Daoy (cell line): ENCODE measurements at regions not wholly inside any gene's neighbourhood (a gene's known extent, or its start where the extent isn't known, plus 50 kb on each side); places are given as distances from the start of the nearest gene placed in this dataset.
"Not testable (repeated sequence)": the region's sequence is repeated elsewhere in the genome, so short reads cannot be mapped to it uniquely, and the experiment has no call there.

ENCODE experiments used
- DNase-seq: peaks from one replicate; pipeline ENCODE4 v3.0.0-alpha.2; 2015; ENCODE audit warnings: low read depth

DNA sequence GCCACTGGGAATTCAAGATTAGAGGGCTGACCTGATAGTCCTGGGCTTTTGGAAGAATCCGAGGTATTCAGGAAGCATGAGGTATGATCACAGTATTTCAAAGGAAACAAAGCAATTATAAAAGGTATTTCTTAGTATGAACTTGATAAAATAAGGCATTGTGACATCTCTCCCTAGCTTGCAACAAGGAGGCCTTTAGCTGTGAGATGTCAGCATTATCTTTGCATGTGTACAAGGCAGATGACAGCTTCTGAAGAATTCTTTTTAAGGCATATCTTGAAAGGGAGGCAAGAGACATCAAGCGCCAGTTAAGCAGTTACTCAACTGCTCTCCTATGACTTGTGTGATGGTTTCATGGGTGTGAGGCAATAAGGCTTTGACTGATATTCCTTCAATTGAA lies 1123.7 kb downstream of the PLA2G4A start:
- DNase-seq: no peak

DNA sequence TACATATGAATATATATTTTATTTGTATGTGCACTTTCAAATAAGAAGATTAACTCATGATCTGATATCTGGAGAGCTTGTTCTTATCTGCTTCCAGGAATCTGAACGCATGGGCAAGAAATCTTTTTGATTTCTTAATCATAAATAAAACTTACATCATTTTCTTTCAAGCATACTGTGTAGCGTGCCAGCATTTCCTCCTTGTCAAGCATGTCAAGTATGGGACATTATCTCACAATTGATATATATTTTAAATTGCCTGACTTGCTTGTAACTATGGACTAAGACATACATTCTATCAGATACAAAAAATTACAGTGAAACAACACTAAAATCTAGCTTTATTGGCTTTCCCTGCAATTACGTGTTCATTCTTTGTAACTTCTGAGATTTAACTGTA lies 1128.2 kb downstream of the PLA2G4A start:
- no peak for DNase-seq

DNA sequence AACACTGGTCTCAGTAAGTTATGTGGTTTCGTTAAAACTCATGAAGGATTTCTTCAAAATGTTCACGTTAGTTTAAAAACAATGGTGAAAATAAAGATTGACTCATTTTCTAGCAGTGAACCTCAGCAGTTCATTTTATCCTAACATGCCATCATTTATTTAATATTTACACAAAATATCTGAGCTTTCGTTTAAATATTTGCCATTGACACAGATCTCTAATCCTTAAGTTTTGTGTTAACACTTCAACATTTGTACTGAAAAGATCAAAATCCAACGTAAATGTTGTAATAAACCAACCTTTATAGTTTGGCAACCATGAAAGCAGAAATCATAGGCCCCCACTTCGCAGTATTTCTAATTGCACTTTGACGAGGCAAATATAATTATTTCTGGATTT lies 1129.5 kb downstream of the PLA2G4A start:
- DNase-seq: no peak

DNA sequence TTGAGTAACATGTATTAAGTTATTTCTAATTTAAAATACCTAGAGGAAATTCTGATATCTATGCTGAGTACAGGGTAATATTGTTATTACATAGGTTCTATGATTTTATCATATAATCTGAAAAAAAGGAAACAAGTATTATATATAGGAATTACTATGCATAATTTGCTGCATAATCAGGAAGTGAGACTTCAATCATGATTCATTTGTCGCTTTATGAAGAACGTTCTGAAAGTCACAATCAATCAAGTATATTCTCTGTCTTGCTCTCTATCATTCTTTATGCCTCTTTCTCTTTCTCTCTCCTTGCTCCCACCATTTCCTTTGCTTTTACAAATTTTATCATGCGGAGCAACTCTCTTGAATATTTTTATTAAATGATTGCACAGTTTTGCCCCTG lies 1130.3 kb downstream of the PLA2G4A start:
- no peak for DNase-seq

DNA sequence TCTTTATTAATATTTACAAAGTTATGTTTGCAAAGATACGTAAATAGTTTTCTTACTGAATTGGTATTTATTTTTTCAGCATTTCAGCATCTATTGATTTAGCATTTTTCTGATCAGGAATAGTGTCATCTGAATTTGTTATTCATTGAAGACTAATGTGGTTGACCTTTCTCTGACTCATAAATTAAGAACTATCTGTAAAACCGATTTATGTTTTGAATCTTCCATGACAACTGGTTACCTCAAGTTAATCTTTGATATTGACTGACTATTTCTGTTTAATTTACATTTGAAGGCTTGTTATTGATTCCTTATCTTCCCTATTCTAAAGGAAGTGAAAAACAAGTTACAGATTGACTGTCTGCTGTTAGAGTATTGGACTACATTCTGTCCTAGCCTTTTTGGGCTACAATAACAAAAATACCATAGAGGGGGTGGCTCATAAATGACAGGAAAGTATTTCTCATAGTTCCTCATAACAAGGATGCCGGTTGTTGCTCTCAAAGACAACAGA lies 1131.4 kb downstream of the PLA2G4A start:
- no peak for DNase-seq

DNA sequence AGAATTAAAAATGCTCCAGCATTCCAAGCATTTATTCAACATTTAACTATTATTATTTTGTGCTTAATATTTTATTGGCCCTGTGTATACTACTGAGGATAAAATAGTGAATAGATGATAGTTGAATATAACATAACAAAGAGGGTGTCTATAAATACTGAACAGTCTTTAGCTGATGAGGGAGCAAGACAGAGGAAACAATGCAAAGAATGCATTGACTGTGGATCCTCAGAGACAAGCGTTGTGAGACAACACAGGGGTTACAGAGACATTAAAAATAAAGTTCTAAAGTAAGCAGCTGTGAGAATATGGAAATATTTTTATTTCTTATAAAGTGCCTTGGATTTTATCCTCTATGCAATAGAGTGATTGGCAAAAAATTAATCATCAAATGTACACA lies 1133.1 kb downstream of the PLA2G4A start:
- DNase-seq: no peak

DNA sequence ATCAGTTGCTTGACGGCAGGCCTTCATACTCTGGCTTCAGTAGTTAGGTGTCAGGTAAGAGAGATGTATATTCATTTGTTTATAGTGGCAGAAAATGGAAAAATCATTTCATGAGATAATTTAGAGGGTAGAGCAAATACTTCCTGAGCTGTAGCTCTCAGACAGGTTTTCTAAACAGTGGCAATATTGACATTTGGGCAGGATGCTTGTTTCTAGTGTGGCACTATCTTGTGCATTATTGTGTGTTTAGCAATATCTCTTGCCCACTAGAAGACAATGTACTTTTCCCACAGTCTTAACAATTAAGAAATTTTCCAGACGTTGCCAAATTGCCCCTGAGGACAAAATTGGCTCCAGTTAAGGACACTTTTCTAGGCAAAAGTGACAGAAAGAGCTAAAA lies 1143.1 kb downstream of the PLA2G4A start:
- DNase-seq: no peak

DNA sequence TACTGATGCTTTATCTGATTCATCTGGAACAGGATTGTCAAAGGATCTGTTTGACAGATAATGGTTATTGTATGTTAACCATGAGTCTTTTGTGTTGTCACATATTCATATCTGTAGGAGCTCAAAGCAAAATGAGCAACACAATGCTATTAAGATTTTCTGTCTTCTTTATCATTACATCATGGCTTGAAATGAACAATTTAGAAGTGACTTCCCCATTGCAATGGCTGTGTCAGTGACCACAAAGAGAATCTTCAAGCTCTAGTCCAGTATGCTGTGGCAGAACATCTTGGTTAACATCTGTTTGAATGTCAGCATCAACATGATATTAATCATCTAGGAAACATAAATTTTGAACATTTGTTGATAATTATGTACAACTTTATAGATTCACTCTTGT lies 1148.5 kb downstream of the PLA2G4A start:
- no peak for DNase-seq

DNA sequence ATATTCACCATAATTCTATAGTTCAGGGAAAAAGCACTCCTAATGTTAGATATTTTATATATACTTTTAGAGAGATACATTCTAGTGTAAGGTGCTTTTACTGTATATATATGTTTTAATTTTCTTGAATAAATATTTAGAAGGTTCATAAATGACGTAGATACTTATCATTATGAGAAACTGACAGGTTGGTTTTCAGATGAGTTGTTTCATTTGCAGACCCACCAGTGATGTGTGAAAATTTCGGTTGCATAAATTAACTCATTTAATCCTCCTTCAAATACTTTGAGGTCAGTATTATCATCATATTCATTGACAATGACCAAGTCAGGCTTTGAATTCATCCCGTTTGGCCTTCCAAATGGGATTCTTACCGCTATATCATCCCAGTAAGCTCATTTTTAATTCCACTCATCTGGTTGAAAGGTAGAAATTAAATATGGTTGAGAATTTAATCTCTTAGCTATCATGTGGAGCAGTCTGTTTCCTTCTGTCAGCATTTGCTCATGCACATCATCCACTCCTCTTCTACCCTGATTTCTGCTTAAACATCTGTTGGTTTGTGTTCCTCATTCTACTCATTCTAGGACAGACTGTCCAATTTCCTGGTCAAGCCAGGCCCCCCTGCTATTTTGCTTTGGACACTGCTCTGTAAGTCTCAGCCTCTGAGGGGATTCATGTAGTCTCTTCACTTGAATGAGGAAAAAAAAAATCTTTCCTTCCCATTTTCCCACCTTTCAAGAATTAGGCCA lies 1156.6 kb downstream of the PLA2G4A start:
- DNase-seq: no peak

DNA sequence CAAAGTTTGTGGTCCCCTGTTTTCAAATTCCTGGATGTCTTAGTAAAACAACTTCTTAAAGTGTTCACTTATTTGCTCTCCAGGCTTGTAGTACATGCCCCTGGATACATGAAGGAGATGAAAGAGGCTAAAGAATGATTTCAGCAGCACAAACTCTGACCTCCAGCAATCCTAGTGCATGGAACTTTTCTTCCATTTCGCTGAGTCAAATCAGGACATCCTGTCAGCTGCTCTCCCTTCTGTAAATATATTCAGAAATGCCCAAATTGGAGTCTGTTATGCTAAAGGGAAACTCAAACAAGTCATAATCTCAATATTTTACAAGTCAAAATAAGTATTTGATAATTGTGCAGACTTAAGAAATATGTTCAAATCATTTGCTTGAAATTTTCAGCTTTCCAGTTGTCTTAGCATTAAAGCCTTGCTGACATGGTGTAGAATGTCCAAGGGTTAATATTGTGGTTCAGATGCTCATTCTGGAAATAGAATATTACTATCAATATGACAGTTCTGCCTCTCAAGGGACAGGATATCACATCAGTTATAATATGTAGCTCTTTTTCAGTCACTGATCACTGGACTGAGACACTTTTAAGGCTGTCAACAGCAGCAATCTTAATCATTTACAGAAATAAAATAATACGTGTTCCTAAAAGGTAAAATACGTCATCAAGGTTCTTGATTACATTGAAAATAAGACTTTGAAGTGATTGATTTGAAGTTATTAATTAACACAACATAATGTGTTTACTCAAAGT lies 1157.3 kb downstream of the PLA2G4A start:
- DNase-seq: no peak

DNA sequence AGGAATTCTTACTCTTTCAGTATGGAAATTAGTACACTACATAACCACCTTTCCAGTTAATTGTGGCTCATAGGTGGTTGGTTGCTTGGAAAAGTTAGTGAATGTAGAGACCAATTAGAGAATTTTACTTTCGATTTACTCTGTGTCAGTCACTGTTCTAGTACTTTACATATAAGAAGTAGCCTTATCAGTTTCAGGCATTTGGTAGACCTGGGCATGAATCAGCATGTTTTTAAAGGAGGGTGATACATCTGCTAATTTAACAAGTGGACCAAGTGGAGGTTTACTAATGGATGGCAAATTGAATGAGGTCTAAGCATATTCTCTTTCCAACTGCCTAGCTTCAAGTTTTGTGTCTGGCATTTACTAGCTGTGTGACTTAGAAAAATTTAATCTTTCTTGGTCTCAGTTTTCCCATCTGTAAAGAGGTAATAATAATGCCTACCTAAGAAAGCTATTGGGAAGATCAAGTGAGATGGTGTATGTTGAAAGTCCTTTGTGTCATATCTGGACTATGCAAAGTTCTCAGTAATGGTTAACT lies 1158.6 kb downstream of the PLA2G4A start:
- DNase-seq: no peak

DNA sequence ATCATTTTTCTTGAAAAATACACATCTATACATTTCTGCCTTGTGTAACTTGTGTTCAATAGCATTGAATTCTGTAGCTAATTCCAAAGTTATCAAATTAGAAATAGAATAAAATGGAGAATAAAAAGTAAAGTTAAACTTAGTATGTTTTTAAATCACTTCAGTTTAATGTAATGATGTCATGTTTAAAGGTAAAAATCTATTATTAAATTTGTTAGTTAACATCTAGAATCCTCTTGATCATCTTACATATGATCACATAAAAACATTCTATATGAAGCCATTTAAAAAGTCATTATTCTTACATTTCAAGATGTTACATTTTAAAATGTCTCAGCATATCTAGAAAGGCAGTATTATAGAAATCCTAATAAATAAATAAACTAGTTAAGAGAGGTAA lies 1163.2 kb downstream of the PLA2G4A start:
- no peak for DNase-seq

DNA sequence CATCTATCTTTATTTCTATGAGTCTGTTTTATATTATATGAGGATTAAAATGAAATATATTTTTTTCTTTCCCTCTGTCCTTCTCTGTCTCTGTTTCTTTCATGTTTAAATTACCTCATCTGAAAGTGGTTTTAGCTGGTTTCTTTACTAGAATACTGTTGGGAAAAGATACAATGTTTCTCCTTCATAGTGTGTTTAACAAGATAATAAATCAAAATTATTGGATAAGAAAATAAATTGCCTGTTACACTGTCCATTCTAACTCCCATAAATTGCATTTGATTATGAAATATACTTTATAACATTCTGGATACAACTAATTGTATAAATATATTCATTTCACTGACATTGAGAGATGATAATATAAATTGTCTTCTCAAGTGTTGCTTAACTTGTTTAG lies 1168.0 kb downstream of the PLA2G4A start:
- no peak for DNase-seq

DNA sequence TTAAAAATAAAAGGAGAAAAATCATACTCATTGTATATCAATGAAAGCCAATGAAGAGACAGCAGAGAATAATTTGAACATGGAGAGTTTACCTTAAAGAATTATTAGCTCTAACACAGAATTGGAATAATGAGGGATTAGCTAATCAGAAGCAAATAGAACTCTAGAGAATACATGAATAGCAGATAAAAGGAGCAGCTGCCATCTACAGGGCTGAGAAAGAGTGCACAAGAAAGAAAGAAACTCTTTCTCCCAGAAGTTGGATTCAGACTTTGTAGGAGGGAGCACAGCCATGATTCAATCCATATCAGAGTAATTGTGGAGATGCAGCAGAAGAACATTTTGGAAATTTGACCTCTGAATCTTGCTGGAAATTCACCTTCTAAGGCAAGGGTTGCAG lies 1171.2 kb downstream of the PLA2G4A start:
- no peak for DNase-seq

DNA sequence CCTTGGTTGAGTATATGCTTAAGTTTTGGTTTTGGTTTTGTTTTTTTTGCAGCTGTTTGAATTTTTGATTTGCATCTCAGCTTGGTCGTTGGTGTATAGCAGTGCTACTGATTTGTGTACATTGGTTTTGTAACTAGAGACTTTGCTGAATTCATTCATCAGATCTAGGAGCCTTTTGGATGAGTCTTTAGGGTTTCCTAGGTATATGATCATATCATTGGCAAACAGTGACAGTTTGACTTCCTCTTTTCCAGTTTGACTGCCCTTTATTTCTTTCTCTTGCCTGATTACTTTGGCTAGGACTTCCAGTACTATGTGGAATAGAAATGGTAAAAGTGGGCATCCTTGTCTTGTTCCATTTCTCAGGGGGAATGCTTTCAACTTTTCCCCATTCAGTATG lies 1174.9 kb downstream of the PLA2G4A start:
- DNase-seq: not testable (repeated sequence)

DNA sequence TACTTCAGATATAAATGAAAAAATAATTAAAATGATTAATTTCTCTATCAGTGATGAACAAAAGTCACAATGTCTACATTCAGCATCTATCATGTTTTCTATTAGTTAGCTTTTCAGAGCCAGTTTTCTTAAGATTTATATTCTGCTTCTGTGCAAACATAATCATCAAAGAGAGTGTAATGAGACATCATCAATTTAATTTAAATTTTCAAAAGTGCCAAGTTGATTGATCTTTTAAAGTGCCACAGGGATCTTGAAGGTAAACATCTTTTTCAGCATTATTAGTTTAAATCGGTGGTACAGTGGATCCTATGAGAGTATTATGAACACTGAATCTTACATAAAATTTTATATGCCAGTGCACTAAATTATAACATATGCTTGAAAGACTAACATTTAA lies 1176.1 kb downstream of the PLA2G4A start:
- DNase-seq: no peak

DNA sequence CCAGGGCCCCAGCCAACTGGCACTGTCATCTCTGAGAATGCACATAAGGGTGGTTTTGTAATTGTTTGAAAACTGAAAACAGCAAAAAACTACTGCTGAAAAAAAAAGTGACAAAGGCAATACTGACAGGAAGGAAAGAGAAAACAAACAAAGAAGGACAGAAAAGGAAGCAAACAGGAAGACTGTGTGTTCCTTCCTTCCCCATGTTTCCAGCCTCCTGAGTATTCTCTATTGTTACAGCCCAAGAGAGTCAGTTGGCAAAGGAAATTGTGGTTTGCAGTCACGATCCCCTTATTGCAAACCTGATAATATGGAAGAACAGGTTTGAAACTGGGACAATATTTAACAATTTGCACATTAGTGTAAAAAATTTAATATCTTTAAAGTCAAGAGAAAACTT lies 1177.6 kb downstream of the PLA2G4A start:
- no peak for DNase-seq

DNA sequence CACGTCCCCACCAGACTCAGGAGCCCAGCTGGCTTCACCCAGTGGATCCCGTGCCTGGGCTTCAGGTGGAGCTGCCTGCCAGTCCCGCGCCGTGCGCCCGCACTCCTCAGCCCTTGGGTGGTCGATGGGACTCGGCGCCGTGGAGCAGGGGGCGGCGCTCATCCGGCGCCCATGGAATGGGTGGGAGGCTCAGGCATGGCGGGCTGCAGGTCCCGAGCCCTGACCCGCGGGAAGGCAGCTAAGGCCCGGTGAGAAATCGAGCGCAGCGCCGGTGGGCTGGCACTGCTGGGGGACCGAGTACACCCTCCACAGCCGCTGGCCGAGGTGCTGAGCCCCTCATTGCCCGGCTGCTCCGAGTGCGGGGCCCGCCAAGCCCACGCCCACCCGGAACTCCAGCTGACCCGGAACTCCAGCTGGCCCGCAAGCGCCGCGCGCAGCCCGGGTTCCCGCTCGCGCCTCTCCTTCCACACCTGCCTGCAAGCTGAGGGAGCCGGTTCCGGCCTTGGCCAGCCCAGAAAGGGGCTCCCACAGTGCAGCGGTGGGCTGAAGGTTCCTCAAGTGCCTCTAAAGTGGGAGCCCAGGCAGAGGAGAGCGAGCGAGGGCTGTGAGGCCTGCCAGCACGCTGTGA lies 1184.6 kb downstream of the PLA2G4A start:
- peak; percentile 43 for DNase-seq

DNA sequence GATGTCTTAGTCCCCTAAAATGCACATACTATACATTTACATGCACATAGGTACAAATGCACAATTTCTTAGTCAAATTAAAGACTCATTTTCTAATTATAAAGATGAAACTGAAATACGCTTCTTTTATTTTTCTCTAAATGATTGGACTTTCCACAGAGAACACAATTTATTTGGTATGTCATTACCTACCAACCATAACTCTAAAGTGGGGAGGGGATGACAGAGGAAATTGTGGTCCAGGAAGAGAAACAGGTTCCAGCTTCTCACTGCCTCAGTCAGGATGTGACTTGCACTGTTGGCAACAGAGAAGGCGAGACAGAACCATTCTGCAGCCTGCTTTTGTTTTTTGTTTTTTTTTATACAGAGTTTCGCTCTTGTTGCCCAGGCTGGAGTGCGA lies 1189.2 kb downstream of the PLA2G4A start:
- DNase-seq: no peak

DNA sequence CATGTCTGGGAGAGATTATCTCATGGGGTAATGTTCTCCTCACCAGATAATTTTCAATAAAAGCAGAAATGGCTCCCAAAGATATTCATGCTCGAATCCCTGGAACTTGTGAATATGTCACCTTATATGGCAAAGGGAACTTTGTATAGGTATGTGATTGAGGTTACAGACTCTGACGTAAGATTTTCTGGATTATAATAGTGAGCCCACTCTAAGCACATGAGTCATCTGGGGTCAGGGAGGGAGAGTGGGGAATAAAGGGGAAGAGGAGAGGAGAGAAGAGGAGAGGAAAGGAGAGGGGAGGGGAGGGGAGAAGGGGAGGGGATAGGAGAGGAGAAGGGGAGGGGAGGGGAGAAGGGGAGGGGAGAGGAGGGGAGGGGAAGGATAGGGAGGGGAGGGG lies 1193.9 kb downstream of the PLA2G4A start:
- peak; percentile 30 for DNase-seq

DNA sequence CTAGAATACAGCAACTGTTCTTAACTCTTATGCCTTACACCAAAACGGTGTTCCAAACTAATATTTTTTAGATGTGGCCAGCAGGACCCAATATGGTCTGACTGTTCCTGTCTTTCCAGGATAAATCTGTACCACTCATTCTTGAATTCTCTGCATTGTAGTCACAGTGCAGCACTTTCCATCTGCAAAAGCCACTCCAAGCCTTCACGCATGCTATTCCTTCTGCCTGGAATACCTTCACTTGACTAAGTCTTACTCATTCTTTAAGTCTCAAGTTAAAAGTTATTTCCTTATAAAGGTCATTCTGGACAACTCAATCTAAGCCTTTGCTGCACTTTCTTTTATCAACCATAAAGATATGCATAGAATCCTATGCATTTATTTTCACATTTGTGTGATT lies 1194.5 kb downstream of the PLA2G4A start:
- no peak for DNase-seq

DNA sequence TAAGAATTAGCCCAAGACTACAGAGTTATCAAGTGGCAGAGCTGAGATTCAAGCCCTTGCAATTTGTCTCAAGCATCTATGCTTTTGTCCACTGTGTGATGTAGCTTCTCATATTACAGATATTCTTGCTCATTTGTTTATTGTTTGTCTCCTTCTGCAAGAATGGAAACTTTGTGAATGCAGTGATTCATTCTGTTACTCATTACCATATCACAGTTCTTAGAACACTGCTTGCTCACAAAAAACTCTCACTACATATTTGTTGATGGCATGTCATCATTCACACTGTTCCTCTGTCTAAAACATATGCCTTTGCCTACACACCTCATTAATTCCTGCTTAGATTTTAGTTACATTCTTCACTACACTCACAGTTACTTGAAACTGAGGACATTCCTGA lies 1198.9 kb downstream of the PLA2G4A start:
- peak; percentile 58 for DNase-seq

DNA sequence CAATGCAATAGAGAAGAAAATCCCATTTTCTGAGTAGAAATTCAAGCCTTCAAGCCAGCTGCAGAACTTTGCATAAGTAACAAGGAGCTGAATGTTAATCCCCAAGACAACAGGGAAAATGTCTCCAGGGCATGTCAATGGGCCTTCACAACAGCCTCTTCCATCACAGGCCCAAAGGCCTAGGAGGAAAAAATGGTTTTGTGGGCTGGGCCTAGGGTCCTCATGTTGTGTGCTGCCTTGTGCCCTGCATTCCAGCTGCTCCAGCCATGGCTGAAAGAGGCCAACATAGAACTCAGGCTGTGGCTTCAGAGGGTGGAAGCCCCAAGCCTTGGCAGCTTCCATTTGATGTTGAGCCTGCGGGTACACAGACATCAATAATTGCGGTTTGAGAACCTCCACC lies 1208.8 kb downstream of the PLA2G4A start:
- not testable (repeated sequence) for DNase-seq
